ENCODE measurements at regions not wholly inside any gene's neighbourhood (a gene's known extent, or its start where the extent isn't known, plus 50 kb on each side); places are given as distances from the start of the nearest gene placed in this dataset.

DNA sequence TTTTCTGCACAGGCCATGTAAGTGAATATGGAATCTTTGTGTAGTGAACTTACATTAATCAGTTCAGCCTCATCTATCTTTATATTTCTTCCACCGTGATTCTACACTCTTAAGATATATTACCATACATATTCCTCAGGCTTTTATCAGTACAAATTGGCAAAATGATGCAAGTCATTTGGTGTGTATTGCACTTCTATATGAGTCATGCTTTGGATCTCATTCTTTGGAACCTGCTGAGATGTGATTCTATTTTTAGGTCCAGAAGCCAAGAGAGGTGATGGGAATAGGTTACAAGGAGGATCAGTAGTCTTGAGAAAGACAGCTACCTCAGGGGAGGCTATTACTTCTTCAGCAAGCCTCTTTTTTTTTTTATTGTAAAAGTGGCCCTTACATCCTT lies 204.4 kb downstream of the ZNF330 start:
- no peak overlapping the region for H3K4me3 Mint-ChIP-seq (ENCODE audit: unreplicated experiment)
- FAIRE-seq: no peak
- Histone ChIP-seq H3K4me1 (ENCODE audit: insufficient read depth, low read length) (no peaks in the 10 kb centered on the region), H3K79me2 (ENCODE audit: insufficient read depth, low read length) (no peaks in the 10 kb centered on the region), H2AFZ (ENCODE audit: low read depth, low read length) (no peak overlapping the region), H3K27me3 (ENCODE audit: insufficient read depth, low read length) (no peaks in the 10 kb centered on the region), H3K27ac (ENCODE audit: low read depth, low read length) (no peak overlapping the region), H3K4me3 (ENCODE audit: insufficient read depth, low read depth, low read length) (no peak overlapping the region), H3K9ac (ENCODE audit: low read length) (no peak overlapping the region), H4K20me1 (ENCODE audit: insufficient read depth, low read length) (no peaks in the 10 kb centered on the region), H3K4me2 (ENCODE audit: low read length) (no peak overlapping the region), H3K36me3 (ENCODE audit: insufficient read depth, low read length) (no peaks in the 10 kb centered on the region), H3K9me3 (ENCODE audit: insufficient read depth, low read depth, low read length) (no peaks in the 10 kb centered on the region)
- H3K36me3 Mint-ChIP-seq (ENCODE audit: low read depth, unreplicated experiment): no peaks in the 10 kb centered on the region
- H3K27ac Mint-ChIP-seq (ENCODE audit: unreplicated experiment): no peak overlapping the region
- no peak for TF ChIP-seq EZH2 (IDR thresholded peaks at IDR 0.05; ENCODE audit: insufficient read depth, low read length)
- TF ChIP-seq, protein P1, sequence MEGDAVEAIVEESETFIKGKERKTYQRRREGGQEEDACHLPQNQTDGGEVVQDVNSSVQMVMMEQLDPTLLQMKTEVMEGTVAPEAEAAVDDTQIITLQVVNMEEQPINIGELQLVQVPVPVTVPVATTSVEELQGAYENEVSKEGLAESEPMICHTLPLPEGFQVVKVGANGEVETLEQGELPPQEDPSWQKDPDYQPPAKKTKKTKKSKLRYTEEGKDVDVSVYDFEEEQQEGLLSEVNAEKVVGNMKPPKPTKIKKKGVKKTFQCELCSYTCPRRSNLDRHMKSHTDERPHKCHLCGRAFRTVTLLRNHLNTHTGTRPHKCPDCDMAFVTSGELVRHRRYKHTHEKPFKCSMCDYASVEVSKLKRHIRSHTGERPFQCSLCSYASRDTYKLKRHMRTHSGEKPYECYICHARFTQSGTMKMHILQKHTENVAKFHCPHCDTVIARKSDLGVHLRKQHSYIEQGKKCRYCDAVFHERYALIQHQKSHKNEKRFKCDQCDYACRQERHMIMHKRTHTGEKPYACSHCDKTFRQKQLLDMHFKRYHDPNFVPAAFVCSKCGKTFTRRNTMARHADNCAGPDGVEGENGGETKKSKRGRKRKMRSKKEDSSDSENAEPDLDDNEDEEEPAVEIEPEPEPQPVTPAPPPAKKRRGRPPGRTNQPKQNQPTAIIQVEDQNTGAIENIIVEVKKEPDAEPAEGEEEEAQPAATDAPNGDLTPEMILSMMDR (IDR thresholded peaks at IDR 0.05; ENCODE audit: insufficient read depth, low read depth, low read length): no peak
- peak; percentile 88 for DNase-seq (ENCODE audit: low read depth)
- peaks cover 5% of the 10 kb centered on the region for H3K4me1 Mint-ChIP-seq (ENCODE audit: low read depth, unreplicated experiment)
- no peaks in the 10 kb centered on the region for H3K9me3 Mint-ChIP-seq (ENCODE audit: unreplicated experiment)
- H3K27me3 Mint-ChIP-seq (ENCODE audit: low read depth, unreplicated experiment): no peaks in the 10 kb centered on the region

DNA sequence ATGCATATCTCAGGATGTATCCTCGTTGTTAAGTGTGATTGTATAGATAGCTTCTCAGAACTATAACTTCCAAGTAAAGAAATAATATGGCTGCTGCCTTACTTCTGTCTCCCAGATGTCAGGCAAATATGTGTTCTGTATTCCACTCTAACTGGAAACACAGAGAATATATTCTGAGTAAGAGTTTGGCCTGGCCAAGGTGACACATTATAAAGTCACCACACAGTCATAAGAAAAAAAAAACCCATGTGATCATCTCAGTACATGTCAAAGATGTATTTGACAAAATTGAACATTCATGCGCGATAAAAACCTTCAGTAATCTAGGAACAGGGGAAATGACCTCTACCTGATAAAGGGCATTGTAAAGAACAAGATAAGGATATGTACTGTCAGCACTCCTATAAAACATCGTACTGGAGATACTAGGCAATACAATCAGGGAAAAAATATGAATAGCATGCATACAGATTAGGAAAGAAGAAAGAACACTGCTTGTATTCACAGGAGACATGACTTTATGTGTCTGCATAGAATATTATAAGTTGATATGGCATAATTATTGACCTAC lies 207.1 kb downstream of the ZNF330 start:
- TF ChIP-seq, protein P1 (IDR thresholded peaks at IDR 0.05; ENCODE audit: insufficient read depth, low read depth, low read length): no peak
- H3K4me1 ChIP-seq (ENCODE audit: insufficient read depth, low read length): no peaks in the 10 kb centered on the region
- FAIRE-seq: no peak

DNA sequence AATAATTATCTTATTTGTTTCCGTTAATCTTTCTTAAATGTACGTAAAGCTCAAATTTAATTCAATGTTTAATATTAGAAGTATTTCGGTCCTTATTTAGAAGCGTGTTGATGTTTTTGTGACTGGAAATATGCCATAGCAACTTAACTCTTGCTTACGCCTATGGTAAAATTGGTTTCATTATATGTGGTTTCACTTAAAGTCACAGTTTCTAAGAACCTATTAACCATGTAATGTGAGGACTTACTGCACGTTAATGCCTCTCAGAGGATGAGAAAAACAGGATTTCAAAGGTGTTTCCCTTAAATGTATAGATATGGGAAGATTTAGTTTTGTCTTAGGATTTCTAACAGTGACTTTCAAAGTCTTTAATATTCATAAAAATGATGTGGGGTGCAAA lies 206.4 kb upstream of the IL15 start:
- DNase-seq (ENCODE audit: low read depth): no peak
- Mint-ChIP-seq H3K9me3 (ENCODE audit: unreplicated experiment) (peaks cover 1% of the 10 kb centered on the region), H3K36me3 (ENCODE audit: low read depth, unreplicated experiment) (no peaks in the 10 kb centered on the region), H3K27me3 (ENCODE audit: low read depth, unreplicated experiment) (no peaks in the 10 kb centered on the region), H3K4me3 (ENCODE audit: unreplicated experiment) (no peak overlapping the region), H3K4me1 (ENCODE audit: low read depth, unreplicated experiment) (peaks cover 13% of the 10 kb centered on the region), H3K27ac (ENCODE audit: unreplicated experiment) (no peak overlapping the region)
- Histone ChIP-seq H3K27ac (ENCODE audit: low read depth, low read length) (no peak overlapping the region), H3K79me2 (ENCODE audit: insufficient read depth, low read length) (no peaks in the 10 kb centered on the region), H4K20me1 (ENCODE audit: insufficient read depth, low read length) (no peaks in the 10 kb centered on the region), H3K4me3 (ENCODE audit: insufficient read depth, low read depth, low read length) (no peak overlapping the region), H3K36me3 (ENCODE audit: insufficient read depth, low read length) (no peaks in the 10 kb centered on the region), H3K9ac (ENCODE audit: low read length) (no peak overlapping the region), H2AFZ (ENCODE audit: low read depth, low read length) (no peak overlapping the region), H3K4me2 (ENCODE audit: low read length) (no peak overlapping the region), H3K27me3 (ENCODE audit: insufficient read depth, low read length) (no peaks in the 10 kb centered on the region), H3K4me1 (ENCODE audit: insufficient read depth, low read length) (no peaks in the 10 kb centered on the region), H3K9me3 (ENCODE audit: insufficient read depth, low read depth, low read length) (no peaks in the 10 kb centered on the region)
- no peak for TF ChIP-seq EZH2 (IDR thresholded peaks at IDR 0.05; ENCODE audit: insufficient read depth, low read length)
- TF ChIP-seq, protein P1 (IDR thresholded peaks at IDR 0.05; ENCODE audit: insufficient read depth, low read depth, low read length): no peak
- no peak for FAIRE-seq

More for the DNA sequence above, 207.1 kb downstream of the ZNF330 start:
- no peak overlapping the region for H3K4me3 ChIP-seq (ENCODE audit: insufficient read depth, low read depth, low read length)
- H3K4me1 Mint-ChIP-seq (ENCODE audit: low read depth, unreplicated experiment): peaks cover 13% of the 10 kb centered on the region
- H3K27ac Mint-ChIP-seq (ENCODE audit: unreplicated experiment): no peak overlapping the region
- H3K27me3 Mint-ChIP-seq (ENCODE audit: low read depth, unreplicated experiment): no peaks in the 10 kb centered on the region
- no peaks in the 10 kb centered on the region for H3K27me3 ChIP-seq (ENCODE audit: insufficient read depth, low read length)
- no peak overlapping the region for H3K27ac ChIP-seq (ENCODE audit: low read depth, low read length)
- no peak overlapping the region for H2AFZ ChIP-seq (ENCODE audit: low read depth, low read length)
- no peaks in the 10 kb centered on the region for H3K9me3 ChIP-seq (ENCODE audit: insufficient read depth, low read depth, low read length)
- no peaks in the 10 kb centered on the region for H3K36me3 ChIP-seq (ENCODE audit: insufficient read depth, low read length)
- H3K79me2 ChIP-seq (ENCODE audit: insufficient read depth, low read length): no peaks in the 10 kb centered on the region
- no peak overlapping the region for H3K4me2 ChIP-seq (ENCODE audit: low read length)
- H3K36me3 Mint-ChIP-seq (ENCODE audit: low read depth, unreplicated experiment): no peaks in the 10 kb centered on the region
- no peak for DNase-seq (ENCODE audit: low read depth)
- H4K20me1 ChIP-seq (ENCODE audit: insufficient read depth, low read length): no peaks in the 10 kb centered on the region
- H3K9me3 Mint-ChIP-seq (ENCODE audit: unreplicated experiment): no peaks in the 10 kb centered on the region
- no peak overlapping the region for H3K4me3 Mint-ChIP-seq (ENCODE audit: unreplicated experiment)
- no peak overlapping the region for H3K9ac ChIP-seq (ENCODE audit: low read length)
